GM23338 (cell line): ENCODE measurements at regions not wholly inside any gene's neighbourhood (a gene's known extent, or its start where the extent isn't known, plus 50 kb on each side); places are given as distances from the start of the nearest gene placed in this dataset.
A peak's percentile ranks its signal among the peaks of the same experiment; 100 is the strongest.

Experiments used
- ATAC-seq: fragments of 200-7000 bp; cut with Tn5 transposase; 3 replicates; pipeline ENCODE4 v1.9.1; 2020
- DNase-seq: peaks from one replicate; pipeline ENCODE4 v3.0.0-alpha.2; 2015; ENCODE audit warnings: low spot score
- H2AFZ ChIP-seq: fragments of 200-600 bp; sonication (generic); 2 replicates; pipeline ENCODE4 v1.8.0; 2016; ENCODE audit warnings: antibody characterized with exemption, mild to moderate bottlenecking, moderate library complexity
- H3F3A ChIP-seq: fragments of 200-600 bp; sonication (generic); replicated peaks from 2 replicates; pipeline ENCODE4 v1.8.0; 2017; ENCODE audit warnings: antibody characterized with exemption, mixed run types, low read depth
- H3K27ac ChIP-seq: fragments of 200-600 bp; sonication (generic); 2 replicates; pipeline ENCODE4 v1.6.1; 2016; ENCODE audit warnings: low read depth
- H3K27me3 ChIP-seq: fragments of 200-600 bp; sonication (generic); 2 replicates; pipeline ENCODE4 v1.8.0; 2016; ENCODE audit warnings: mild to moderate bottlenecking, mixed run types, moderate library complexity; ENCODE audit not compliant: insufficient read depth
- H3K36me3 ChIP-seq: fragments of 200-600 bp; sonication (generic); 2 replicates; pipeline ENCODE4 v1.8.0; 2016; ENCODE audit warnings: mild to moderate bottlenecking; ENCODE audit not compliant: insufficient read depth
- H3K4me1 ChIP-seq: fragments of 200-600 bp; sonication (generic); 2 replicates; pipeline ENCODE4 v1.8.0; 2016; ENCODE audit warnings: mild to moderate bottlenecking, moderate library complexity; ENCODE audit not compliant: insufficient read depth
- H3K4me2 ChIP-seq: fragments of 200-600 bp; sonication (generic); 2 replicates; pipeline ENCODE4 v1.7.1; 2017; ENCODE audit warnings: mixed run types
- H3K4me3 ChIP-seq: fragments of 200-600 bp; sonication (generic); 2 replicates; pipeline ENCODE4 v1.6.1; 2016; ENCODE audit warnings: mixed run types
- H3K79me2 ChIP-seq: fragments of 200-600 bp; sonication (generic); replicated peaks from 2 replicates; pipeline ENCODE4 v1.8.0; 2017; ENCODE audit warnings: mild to moderate bottlenecking; ENCODE audit not compliant: insufficient read depth
- H3K9me2 ChIP-seq: fragments of 200-600 bp; sonication (generic); 2 replicates; pipeline ENCODE4 v1.8.0; 2017; ENCODE audit not compliant: insufficient read depth
- H4K20me1 ChIP-seq: fragments of 200-600 bp; sonication (generic); replicated peaks from 2 replicates; pipeline ENCODE4 v1.8.0; 2017; ENCODE audit warnings: mild to moderate bottlenecking; ENCODE audit not compliant: insufficient read depth
- H3K27ac Mint-ChIP-seq: 2 replicates; pipeline ENCODE4 v1.8.0; 2020; ENCODE audit warnings: inconsistent platforms, mild to moderate bottlenecking, moderate library complexity, mixed read lengths
- H3K27me3 Mint-ChIP-seq: 3 replicates; pipeline ENCODE4 v1.8.0; 2022; ENCODE audit warnings: low read depth, mild to moderate bottlenecking, moderate library complexity, mixed read lengths, inconsistent platforms; ENCODE audit not compliant: insufficient read depth, poor library complexity
- H3K36me3 Mint-ChIP-seq: 3 replicates; pipeline ENCODE4 v1.8.0; 2021; ENCODE audit warnings: low read depth, mild to moderate bottlenecking, inconsistent platforms, moderate library complexity, mixed read lengths
- H3K4me1 Mint-ChIP-seq: 3 replicates; pipeline ENCODE4 v1.8.0; 2020; ENCODE audit warnings: mild to moderate bottlenecking, inconsistent platforms, mixed read lengths
- H3K4me3 Mint-ChIP-seq: 3 replicates; pipeline ENCODE4 v1.8.0; 2021; ENCODE audit warnings: moderate library complexity, mild to moderate bottlenecking, inconsistent platforms, mixed read lengths
- H3K9me3 Mint-ChIP-seq: 3 replicates; pipeline ENCODE4 v1.8.0; 2020; ENCODE audit warnings: moderate library complexity, mild to moderate bottlenecking, inconsistent platforms, mixed read lengths
- CREB1 ChIP-seq: fragments of 250-450 bp; sonication (Bioruptor Pico); IDR thresholded peaks from 2 replicates; pipeline ENCODE4 v1.5.0; 2020; ENCODE audit warnings: low read depth, mild to moderate bottlenecking, moderate library complexity
- EZH2phosphoT487 ChIP-seq: fragments of 200-600 bp; sonication (generic); IDR thresholded peaks from one replicate; pipeline ENCODE4 v1.8.1; 2018; ENCODE audit warnings: antibody characterized with exemption; ENCODE audit not compliant: unreplicated experiment
- JUNB ChIP-seq: IDR thresholded peaks from one replicate; pipeline ENCODE4 v1.6.1; 2016; ENCODE audit warnings: antibody characterized with exemption; ENCODE audit not compliant: unreplicated experiment
- ZNF114 ChIP-seq: fragments of 250-450 bp; sonication (Bioruptor Pico); IDR thresholded peaks from 2 replicates; pipeline ENCODE4 v1.5.0; 2020; ENCODE audit warnings: mild to moderate bottlenecking, moderate library complexity
- ZNF331 ChIP-seq: fragments of 250-450 bp; sonication (Bioruptor Pico); IDR thresholded peaks from 2 replicates; pipeline ENCODE4 v1.5.0; 2020; ENCODE audit warnings: low read depth, mild to moderate bottlenecking, moderate library complexity
- TF ChIP-seq, protein P1 (sequence below), 2 experiments: fragments of 200-600 bp in 1 of 2; sonication (generic) in 1 of 2; conservative IDR thresholded peaks; 2 replicates each; pipeline versions ENCODE4 v1.5.1 to v1.6.1; 2016 to 2017; ENCODE audit warnings: antibody characterized with exemption in 2 of 2, low read depth in 2 of 2, mild to moderate bottlenecking in 2 of 2, moderate library complexity in 1 of 2
- TF ChIP-seq, protein P2 (sequence below): IDR thresholded peaks from 2 replicates; pipeline ENCODE4 v1.6.1; 2016; ENCODE audit warnings: antibody characterized with exemption
- TF ChIP-seq, protein P3 (sequence below): IDR thresholded peaks from one replicate; pipeline ENCODE4 v1.6.1; 2018; ENCODE audit warnings: antibody characterized with exemption; ENCODE audit not compliant: unreplicated experiment

DNA sequence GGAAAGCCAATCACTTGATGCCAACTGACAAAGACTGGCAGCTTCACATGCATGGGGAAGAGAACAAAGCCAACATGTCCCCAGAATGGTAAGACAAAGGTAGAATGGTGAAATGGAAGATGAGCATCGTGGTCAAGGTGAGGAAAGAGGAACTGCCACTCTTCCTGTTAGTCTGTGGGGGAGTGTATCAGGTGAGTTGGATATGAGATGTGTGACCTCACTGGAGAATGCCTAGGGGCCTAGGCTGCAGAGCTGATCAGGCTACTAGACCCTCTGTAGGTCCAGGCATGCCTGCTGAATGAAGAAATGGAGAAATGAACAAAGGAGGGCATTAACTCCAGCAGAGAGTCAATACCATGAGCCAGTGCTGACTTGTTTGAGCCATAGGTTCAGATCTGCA lies 112.4 kb upstream of the SLC1A3 start (continued):
- TF ChIP-seq, protein P1, sequence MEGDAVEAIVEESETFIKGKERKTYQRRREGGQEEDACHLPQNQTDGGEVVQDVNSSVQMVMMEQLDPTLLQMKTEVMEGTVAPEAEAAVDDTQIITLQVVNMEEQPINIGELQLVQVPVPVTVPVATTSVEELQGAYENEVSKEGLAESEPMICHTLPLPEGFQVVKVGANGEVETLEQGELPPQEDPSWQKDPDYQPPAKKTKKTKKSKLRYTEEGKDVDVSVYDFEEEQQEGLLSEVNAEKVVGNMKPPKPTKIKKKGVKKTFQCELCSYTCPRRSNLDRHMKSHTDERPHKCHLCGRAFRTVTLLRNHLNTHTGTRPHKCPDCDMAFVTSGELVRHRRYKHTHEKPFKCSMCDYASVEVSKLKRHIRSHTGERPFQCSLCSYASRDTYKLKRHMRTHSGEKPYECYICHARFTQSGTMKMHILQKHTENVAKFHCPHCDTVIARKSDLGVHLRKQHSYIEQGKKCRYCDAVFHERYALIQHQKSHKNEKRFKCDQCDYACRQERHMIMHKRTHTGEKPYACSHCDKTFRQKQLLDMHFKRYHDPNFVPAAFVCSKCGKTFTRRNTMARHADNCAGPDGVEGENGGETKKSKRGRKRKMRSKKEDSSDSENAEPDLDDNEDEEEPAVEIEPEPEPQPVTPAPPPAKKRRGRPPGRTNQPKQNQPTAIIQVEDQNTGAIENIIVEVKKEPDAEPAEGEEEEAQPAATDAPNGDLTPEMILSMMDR (conservative IDR thresholded peaks at IDR 0.05; ENCODE audit: low read depth in 2 of 2), result no peak
- TF ChIP-seq ZNF331 (no peak), JUNB (no peak), ZNF114 (CRISPR knock-in tag) (no peak), CREB1 (CRISPR knock-in tag) (no peak)
- TF ChIP-seq, protein P2, sequence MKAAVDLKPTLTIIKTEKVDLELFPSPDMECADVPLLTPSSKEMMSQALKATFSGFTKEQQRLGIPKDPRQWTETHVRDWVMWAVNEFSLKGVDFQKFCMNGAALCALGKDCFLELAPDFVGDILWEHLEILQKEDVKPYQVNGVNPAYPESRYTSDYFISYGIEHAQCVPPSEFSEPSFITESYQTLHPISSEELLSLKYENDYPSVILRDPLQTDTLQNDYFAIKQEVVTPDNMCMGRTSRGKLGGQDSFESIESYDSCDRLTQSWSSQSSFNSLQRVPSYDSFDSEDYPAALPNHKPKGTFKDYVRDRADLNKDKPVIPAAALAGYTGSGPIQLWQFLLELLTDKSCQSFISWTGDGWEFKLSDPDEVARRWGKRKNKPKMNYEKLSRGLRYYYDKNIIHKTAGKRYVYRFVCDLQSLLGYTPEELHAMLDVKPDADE, result no peak

DNA sequence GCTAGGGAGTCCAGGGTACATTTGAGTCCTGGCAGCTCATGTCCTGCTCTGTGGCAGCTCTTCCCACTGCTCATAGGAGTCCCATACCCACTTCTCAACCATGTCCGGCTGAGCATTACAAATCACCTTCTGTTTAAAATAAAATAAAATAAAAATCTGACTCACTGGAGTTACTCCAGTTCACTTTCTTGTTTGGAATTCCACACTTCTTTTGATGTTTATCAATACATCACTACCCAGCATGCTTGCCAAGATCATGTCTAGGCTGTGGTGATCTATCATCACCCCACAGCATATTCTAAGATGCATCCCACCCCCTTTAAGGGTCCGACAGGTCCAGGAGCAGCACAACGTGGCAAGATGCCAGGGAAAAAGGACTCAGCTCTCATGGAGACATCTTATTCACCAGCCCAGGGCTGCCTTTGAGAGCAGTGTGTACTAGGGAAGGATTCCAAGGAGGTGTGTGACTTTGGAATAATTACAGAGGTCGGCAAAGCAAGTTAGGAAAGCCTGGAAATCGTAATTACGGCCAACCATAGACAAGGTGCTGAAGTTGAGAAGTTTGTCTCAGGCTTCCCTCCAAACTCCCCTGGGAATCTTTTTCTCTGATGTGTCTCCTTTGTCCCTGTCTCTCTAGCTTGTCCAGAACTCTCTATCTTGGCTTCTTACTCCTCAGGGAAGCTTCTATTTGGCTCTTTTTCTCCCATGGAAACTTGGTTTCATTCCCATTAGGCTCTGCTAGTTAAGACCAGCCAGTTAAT lies 111.4 kb upstream of the SLC1A3 start:
- H3K4me1 Mint-ChIP-seq, result peaks cover 11% of the 10 kb centered on the region; the same call in 2 of the 3 replicates
- Histone ChIP-seq H3K27me3 (no peaks in the 10 kb centered on the region), H3K4me1 (peaks cover 9% of the 10 kb centered on the region; the same call in 1 of the 2 replicates), H3K36me3 (no peaks in the 10 kb centered on the region), H2AFZ (peak overlapping the region; percentile 15; the same call in 1 of the 2 replicates), H3K4me3 (no peak overlapping the region), H3F3A (no peaks in the 10 kb centered on the region), H3K4me2 (no peak overlapping the region), H3K27ac (no peak overlapping the region), H3K9me2 (peaks cover 4% of the 10 kb centered on the region; the same call in 1 of the 2 replicates), H3K79me2 (no peaks in the 10 kb centered on the region), H4K20me1 (no peaks in the 10 kb centered on the region)
- TF ChIP-seq EZH2phosphoT487, result no peak
- H3K9me3 Mint-ChIP-seq, result peaks cover 2% of the 10 kb centered on the region; the same call in 1 of the 3 replicates
- DNase-seq (no peak), ATAC-seq (no peak)
- H3K27me3 Mint-ChIP-seq, result peaks cover 2% of the 10 kb centered on the region
- H3K4me3 Mint-ChIP-seq, result no peak overlapping the region
- no peak overlapping the region for H3K27ac Mint-ChIP-seq
- no peaks in the 10 kb centered on the region for H3K36me3 Mint-ChIP-seq

DNA sequence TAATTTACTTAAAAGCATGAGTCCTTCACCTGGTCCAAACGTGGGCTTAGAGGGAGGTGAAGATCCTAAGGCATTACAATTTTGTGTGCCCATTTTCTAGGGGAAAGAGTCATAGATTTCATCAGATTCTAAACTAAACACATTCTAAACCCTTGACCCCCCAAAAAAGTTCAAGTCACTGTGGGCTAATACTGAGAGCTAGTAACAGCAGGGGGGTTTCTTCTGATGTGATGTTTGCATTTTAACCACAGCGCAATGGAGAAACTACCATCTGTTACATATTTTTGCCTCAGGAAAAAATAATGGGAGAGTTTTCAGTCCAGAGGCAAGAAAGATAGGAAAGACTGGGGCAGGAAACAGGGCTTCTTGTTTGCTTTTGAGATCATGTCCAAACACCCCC lies 110.8 kb upstream of the SLC1A3 start:
- Histone ChIP-seq H2AFZ (peak overlapping the region; percentile 15), H3K4me3 (no peak overlapping the region), H4K20me1 (no peaks in the 10 kb centered on the region), H3F3A (no peaks in the 10 kb centered on the region), H3K36me3 (no peaks in the 10 kb centered on the region), H3K9me2 (peaks cover 4% of the 10 kb centered on the region; the same call in 1 of the 2 replicates), H3K79me2 (no peaks in the 10 kb centered on the region), H3K4me2 (no peak overlapping the region), H3K27ac (no peak overlapping the region), H3K4me1 (peaks cover 9% of the 10 kb centered on the region; the same call in 1 of the 2 replicates), H3K27me3 (no peaks in the 10 kb centered on the region)
- ATAC-seq, result no peak
- H3K4me1 Mint-ChIP-seq, result peaks cover 11% of the 10 kb centered on the region; the same call in 2 of the 3 replicates
- H3K27ac Mint-ChIP-seq, result no peak overlapping the region
- DNase-seq, result no peak
- no peaks in the 10 kb centered on the region for H3K36me3 Mint-ChIP-seq
- peaks cover 2% of the 10 kb centered on the region; the same call in 1 of the 3 replicates for H3K9me3 Mint-ChIP-seq
- H3K4me3 Mint-ChIP-seq, result no peak overlapping the region
- H3K27me3 Mint-ChIP-seq, result peaks cover 2% of the 10 kb centered on the region
- TF ChIP-seq JUNB (no peak), ZNF114 (CRISPR knock-in tag) (no peak), ZNF331 (no peak)
- TF ChIP-seq, protein P3, sequence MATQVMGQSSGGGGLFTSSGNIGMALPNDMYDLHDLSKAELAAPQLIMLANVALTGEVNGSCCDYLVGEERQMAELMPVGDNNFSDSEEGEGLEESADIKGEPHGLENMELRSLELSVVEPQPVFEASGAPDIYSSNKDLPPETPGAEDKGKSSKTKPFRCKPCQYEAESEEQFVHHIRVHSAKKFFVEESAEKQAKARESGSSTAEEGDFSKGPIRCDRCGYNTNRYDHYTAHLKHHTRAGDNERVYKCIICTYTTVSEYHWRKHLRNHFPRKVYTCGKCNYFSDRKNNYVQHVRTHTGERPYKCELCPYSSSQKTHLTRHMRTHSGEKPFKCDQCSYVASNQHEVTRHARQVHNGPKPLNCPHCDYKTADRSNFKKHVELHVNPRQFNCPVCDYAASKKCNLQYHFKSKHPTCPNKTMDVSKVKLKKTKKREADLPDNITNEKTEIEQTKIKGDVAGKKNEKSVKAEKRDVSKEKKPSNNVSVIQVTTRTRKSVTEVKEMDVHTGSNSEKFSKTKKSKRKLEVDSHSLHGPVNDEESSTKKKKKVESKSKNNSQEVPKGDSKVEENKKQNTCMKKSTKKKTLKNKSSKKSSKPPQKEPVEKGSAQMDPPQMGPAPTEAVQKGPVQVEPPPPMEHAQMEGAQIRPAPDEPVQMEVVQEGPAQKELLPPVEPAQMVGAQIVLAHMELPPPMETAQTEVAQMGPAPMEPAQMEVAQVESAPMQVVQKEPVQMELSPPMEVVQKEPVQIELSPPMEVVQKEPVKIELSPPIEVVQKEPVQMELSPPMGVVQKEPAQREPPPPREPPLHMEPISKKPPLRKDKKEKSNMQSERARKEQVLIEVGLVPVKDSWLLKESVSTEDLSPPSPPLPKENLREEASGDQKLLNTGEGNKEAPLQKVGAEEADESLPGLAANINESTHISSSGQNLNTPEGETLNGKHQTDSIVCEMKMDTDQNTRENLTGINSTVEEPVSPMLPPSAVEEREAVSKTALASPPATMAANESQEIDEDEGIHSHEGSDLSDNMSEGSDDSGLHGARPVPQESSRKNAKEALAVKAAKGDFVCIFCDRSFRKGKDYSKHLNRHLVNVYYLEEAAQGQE, result no peak
